ENCODE measurements at regions not wholly inside any gene's neighbourhood (a gene's known extent, or its start where the extent isn't known, plus 50 kb on each side); places are given as distances from the start of the nearest gene placed in this dataset.
"Not testable (repeated sequence)": the region's sequence is repeated elsewhere in the genome, so short reads cannot be mapped to it uniquely, and the experiment has no call there.

- no peak for DNase-seq
These were observed 117.1 kb downstream of the KCNJ2 start for GRCh38 chr17:70286391-70286790.

- DNase-seq, result no peak
These were observed 119.4 kb downstream of the KCNJ2 start for GRCh38 chr17:70288540-70289290.

GRCh38 chr17:70290770-70291169, 121.4 kb downstream of the KCNJ2 start:
- no peak for DNase-seq

- DNase-seq, result no peak
These were observed 123.0 kb downstream of the KCNJ2 start for GRCh38 chr17:70292366-70292765.

- not testable (repeated sequence) for DNase-seq
These were observed 124.4 kb downstream of the KCNJ2 start for GRCh38 chr17:70293564-70294310.

GRCh38 chr17:70295329-70295728, 126.0 kb downstream of the KCNJ2 start:
- DNase-seq, result no peak

GRCh38 chr17:70295731-70296130, 126.4 kb downstream of the KCNJ2 start:
- DNase-seq, result no peak

GRCh38 chr17:70296456-70296855, 127.1 kb downstream of the KCNJ2 start:
- no peak for DNase-seq

- no peak for DNase-seq
These were observed 128.1 kb downstream of the KCNJ2 start for GRCh38 chr17:70297397-70297796.

GRCh38 chr17:70298929-70299531, 129.7 kb downstream of the KCNJ2 start:
- no peak for DNase-seq

GRCh38 chr17:70307430-70308225, 138.3 kb downstream of the KCNJ2 start:
- peak; percentile 38 for DNase-seq

GRCh38 chr17:70308618-70309017, 139.3 kb downstream of the KCNJ2 start:
- no peak for DNase-seq

GRCh38 chr17:70310221-70310672, 140.9 kb downstream of the KCNJ2 start:
- no peak for DNase-seq

- DNase-seq, result peak; percentile 91
These were observed 143.9 kb downstream of the KCNJ2 start for GRCh38 chr17:70313086-70313852.

- peak; percentile 82 for DNase-seq
These were observed 144.8 kb downstream of the KCNJ2 start for GRCh38 chr17:70314096-70314495.

GRCh38 chr17:70314506-70314905, 145.2 kb downstream of the KCNJ2 start:
- no peak for DNase-seq

GRCh38 chr17:70317421-70317820, 148.1 kb downstream of the KCNJ2 start:
- no peak for DNase-seq

- no peak for DNase-seq
These were observed 148.7 kb downstream of the KCNJ2 start for GRCh38 chr17:70318051-70318450.

GRCh38 chr17:70319516-70319915, 150.2 kb downstream of the KCNJ2 start:
- no peak for DNase-seq

GRCh38 chr17:70320673-70321345, 151.5 kb downstream of the KCNJ2 start:
- no peak for DNase-seq

- DNase-seq, result no peak
These were observed 152.0 kb downstream of the KCNJ2 start for GRCh38 chr17:70321352-70321751.

GRCh38 chr17:70323269-70323668, 153.9 kb downstream of the KCNJ2 start:
- DNase-seq, result no peak
